Progenitor cell of endocrine pancreas (in vitro differentiated cells): ENCODE measurements at regions not wholly inside any gene's neighbourhood (a gene's known extent, or its start where the extent isn't known, plus 50 kb on each side); places are given as distances from the start of the nearest gene placed in this dataset.
"Not testable (repeated sequence)": the region's sequence is repeated elsewhere in the genome, so short reads cannot be mapped to it uniquely, and the experiment has no call there.

Experiments
- DNase-seq: peaks from one replicate; pipeline ENCODE4 v3.0.0; 2021; ENCODE audit warnings: low spot score; ENCODE audit not compliant: unreplicated experiment
- H3K27ac Mint-ChIP-seq: 2 replicates; pipeline ENCODE4 v1.8.0; 2021; ENCODE audit warnings: mild to moderate bottlenecking, moderate library complexity, mixed read lengths
- H3K27me3 Mint-ChIP-seq: 2 replicates; pipeline ENCODE4 v1.8.0; 2021; ENCODE audit warnings: mixed read lengths
- H3K36me3 Mint-ChIP-seq: 2 replicates; pipeline ENCODE4 v1.8.0; 2022; ENCODE audit warnings: mixed read lengths; ENCODE audit not compliant: insufficient read depth
- H3K4me1 Mint-ChIP-seq: 2 replicates; pipeline ENCODE4 v1.8.0; 2021; ENCODE audit warnings: low read depth, mixed read lengths
- H3K4me3 Mint-ChIP-seq: 2 replicates; pipeline ENCODE4 v1.8.0; 2021; ENCODE audit warnings: low read depth, mild to moderate bottlenecking, moderate library complexity, mixed read lengths
- H3K9me3 Mint-ChIP-seq: 2 replicates; pipeline ENCODE4 v1.8.0; 2021; ENCODE audit warnings: low read depth, mixed read lengths
- TF ChIP-seq, protein P1 (sequence below): fragments of 200-600 bp; sonication (generic); IDR thresholded peaks from one replicate; pipeline ENCODE4 v1.5.0; 2021; ENCODE audit warnings: antibody characterized with exemption, mild to moderate bottlenecking; ENCODE audit not compliant: unreplicated experiment

DNA sequence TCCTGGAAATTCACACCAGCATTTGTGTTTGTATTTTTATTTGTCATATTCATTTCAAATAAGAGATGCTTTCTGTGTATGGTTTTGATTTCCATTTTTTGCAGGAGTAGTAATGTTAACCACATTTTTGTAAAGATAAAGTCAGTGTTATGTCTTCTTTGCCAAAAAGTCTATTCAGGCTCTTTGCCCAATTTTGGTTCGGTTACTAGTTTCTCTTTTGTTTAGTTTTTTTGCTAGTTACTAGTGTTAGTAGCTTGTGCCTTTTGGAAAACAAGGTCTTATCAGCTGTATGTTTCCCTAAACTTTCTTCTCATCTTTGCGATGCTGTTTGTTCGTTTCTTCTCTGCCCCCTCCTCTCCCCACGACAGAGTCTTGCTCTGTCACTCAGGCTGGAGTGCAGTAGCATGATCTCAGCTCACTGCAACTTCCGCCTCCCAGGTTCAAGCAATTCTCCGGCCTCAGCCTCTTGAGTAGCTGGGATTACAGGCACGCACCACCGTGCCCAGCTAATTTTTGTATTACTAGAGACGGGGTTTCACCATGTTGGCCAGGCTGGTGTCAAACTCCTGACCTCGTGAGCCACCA lies 112.3 kb upstream of the GRK3 start:
- Mint-ChIP-seq H3K36me3 (peaks cover 6% of the 10 kb centered on the region), H3K4me1 (peaks cover 21% of the 10 kb centered on the region), H3K9me3 (no peaks in the 10 kb centered on the region), H3K27ac (peak overlapping the region; percentile 44), H3K4me3 (no peak overlapping the region), H3K27me3 (no peaks in the 10 kb centered on the region)
- TF ChIP-seq, protein P1, sequence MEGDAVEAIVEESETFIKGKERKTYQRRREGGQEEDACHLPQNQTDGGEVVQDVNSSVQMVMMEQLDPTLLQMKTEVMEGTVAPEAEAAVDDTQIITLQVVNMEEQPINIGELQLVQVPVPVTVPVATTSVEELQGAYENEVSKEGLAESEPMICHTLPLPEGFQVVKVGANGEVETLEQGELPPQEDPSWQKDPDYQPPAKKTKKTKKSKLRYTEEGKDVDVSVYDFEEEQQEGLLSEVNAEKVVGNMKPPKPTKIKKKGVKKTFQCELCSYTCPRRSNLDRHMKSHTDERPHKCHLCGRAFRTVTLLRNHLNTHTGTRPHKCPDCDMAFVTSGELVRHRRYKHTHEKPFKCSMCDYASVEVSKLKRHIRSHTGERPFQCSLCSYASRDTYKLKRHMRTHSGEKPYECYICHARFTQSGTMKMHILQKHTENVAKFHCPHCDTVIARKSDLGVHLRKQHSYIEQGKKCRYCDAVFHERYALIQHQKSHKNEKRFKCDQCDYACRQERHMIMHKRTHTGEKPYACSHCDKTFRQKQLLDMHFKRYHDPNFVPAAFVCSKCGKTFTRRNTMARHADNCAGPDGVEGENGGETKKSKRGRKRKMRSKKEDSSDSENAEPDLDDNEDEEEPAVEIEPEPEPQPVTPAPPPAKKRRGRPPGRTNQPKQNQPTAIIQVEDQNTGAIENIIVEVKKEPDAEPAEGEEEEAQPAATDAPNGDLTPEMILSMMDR, result no peak
- no peak for DNase-seq

DNA sequence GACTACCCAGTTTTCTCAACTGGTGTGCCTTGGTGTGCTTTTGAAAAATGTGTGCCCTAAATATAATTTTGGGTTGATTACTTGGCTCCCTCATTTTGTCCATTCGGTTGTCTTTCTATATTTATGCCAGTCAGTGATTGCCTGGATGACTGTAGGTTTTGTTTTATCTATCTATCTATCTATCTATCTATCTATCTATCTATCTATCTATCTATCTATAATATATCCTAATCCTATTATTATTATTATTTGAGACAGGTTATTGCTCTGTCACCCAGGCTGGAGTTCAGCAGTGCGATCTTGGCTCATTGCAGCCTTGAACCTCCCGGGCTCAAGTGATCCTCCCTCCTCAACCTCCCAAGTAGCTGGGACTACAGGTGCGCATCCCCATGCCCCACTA lies 111.4 kb upstream of the GRK3 start:
- peaks cover 21% of the 10 kb centered on the region for H3K4me1 Mint-ChIP-seq

DNA sequence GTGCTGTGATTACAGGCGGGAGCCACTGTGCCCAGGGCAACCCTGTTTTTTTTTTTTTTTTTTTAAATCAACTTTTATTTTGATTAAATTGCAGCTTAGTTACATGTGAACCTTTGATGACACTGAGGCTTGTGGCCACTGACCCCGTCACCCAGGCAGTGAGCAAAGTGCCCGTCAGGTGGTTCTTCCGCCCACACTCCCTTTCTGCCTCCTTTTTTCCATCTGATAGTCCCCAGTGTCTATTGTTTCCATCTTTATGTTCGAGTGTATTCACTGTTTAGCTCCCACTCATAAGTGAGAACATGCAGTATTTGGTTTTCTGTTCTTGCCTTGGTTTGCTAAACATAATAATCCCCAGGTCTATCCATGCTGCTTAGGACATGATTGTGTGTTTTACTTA lies 110.9 kb upstream of the GRK3 start:
- H3K27ac Mint-ChIP-seq, result no peak overlapping the region
- peaks cover 6% of the 10 kb centered on the region for H3K36me3 Mint-ChIP-seq
- peaks cover 21% of the 10 kb centered on the region for H3K4me1 Mint-ChIP-seq
- no peaks in the 10 kb centered on the region for H3K27me3 Mint-ChIP-seq
- H3K9me3 Mint-ChIP-seq, result no peaks in the 10 kb centered on the region
- TF ChIP-seq, protein P1, result no peak
- H3K4me3 Mint-ChIP-seq, result no peak overlapping the region
- no peak for DNase-seq

More for the DNA sequence above, 111.4 kb upstream of the GRK3 start:
- Mint-ChIP-seq H3K4me3 (no peak overlapping the region), H3K27ac (no peak overlapping the region), H3K9me3 (no peaks in the 10 kb centered on the region), H3K36me3 (peaks cover 6% of the 10 kb centered on the region), H3K27me3 (no peaks in the 10 kb centered on the region)
- DNase-seq, result no peak
- TF ChIP-seq, protein P1, result no peak

DNA sequence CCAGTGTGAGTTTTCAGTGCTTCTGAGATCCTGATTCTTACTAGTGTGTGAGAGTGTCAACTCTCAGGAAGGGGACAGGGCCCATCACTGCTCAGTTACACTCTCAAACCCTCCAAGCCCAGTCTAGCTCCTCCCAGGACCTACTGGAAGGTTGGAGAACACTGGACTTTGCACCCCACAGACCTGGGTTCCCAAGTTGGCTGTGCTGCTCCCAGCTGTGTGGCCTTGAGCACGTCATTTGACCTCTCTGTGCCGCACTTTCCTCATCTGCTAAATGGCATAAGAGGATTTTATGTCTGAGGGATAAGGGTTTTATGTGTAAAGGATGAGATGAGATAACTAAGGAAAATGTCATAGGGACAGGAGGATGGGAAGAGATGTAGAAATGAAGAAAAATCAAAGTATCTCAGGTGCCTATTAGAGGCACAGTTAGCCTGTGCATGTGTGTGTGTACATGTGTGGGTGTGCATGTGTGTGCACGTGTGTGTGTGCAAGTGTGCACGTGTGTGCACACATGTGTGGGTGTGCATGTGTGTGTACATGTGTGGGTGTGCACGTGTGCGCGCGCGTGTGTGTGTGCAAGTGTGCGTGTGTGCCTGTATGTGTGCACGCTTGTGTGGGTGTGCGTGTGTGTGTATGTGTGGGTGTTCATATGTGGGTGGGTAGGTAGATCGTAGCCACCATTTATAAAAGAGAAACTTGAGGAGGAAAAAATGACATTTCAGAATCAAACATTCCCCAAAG lies 108.0 kb upstream of the GRK3 start:
- not testable (repeated sequence) for H3K4me3 Mint-ChIP-seq, DNase-seq, H3K27me3 Mint-ChIP-seq, H3K27ac Mint-ChIP-seq, H3K4me1 Mint-ChIP-seq, H3K9me3 Mint-ChIP-seq
- peaks cover 24% of the 10 kb centered on the region for H3K36me3 Mint-ChIP-seq

DNA sequence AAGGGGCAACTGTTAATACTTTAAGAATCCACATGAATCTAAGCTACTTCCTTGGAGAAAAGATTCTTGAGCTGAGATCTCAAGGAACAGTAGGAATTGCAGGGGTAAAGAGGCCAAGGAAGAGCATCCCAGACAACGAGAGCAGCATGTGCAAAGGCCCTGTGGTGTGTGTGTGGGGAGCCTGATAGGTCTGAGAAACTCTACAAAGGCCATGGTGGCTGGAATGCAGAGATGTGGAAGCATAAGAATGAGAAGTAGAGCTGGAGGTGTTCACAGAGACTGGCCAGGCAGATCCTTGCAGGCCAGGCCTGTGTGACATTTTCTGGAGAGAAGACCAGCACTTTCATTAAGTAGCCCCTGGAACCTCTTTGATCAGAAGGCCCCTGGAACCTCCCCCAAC lies 105.8 kb upstream of the GRK3 start:
- H3K27ac Mint-ChIP-seq, H3K9me3 Mint-ChIP-seq, H3K27me3 Mint-ChIP-seq, DNase-seq, H3K4me1 Mint-ChIP-seq, H3K4me3 Mint-ChIP-seq: not testable (repeated sequence)
- peaks cover 28% of the 10 kb centered on the region for H3K36me3 Mint-ChIP-seq

DNA sequence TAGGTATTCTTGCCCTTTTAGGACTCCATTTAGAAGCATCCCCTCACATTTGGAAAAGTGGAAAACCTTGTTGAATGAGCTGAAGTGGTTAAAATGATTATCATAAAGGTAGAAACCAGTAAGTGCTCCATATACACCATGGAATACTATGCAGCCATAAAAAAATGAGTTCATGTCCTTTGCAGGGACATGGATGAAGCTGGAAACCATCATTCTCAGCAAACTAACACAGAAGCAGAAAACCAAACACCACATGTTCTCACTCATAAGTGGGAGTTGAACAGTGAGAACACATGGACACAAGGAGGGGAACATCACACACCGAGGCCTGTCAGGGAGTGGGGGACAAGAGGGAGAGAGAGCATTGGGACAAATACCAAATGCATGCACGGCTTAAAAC lies 103.8 kb upstream of the GRK3 start:
- not testable (repeated sequence) for H3K27me3 Mint-ChIP-seq, H3K4me3 Mint-ChIP-seq, H3K4me1 Mint-ChIP-seq, H3K9me3 Mint-ChIP-seq, H3K27ac Mint-ChIP-seq, DNase-seq
- H3K36me3 Mint-ChIP-seq, result peaks cover 25% of the 10 kb centered on the region

DNA sequence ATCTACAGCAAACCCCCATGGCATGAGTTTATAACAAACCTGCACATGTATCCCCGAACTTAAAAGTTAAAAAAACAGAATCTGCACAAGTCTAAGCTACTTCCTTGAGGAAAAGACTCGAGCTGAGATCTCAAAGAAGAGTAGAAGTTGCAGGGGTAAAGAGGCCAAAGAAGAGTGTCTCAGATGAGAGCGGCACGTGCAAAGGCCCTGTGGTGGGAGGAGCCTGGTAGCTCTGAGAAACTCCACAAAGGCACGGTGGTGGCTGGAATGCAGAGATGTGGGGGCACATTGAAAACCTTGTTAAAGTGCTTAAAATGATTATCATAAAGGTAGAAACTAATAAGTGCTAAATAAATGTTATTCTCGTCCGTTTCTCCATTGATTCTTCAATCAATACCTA lies 103.2 kb upstream of the GRK3 start:
- H3K36me3 Mint-ChIP-seq, result peaks cover 31% of the 10 kb centered on the region

More for the DNA sequence above, 103.2 kb upstream of the GRK3 start:
- Mint-ChIP-seq H3K4me1 (no peaks in the 10 kb centered on the region), H3K27me3 (no peaks in the 10 kb centered on the region), H3K9me3 (no peaks in the 10 kb centered on the region), H3K27ac (no peak overlapping the region), H3K4me3 (no peak overlapping the region)
- TF ChIP-seq, protein P1, result no peak
- no peak for DNase-seq
